Astrocyte (in vitro differentiated cells and primary cell): ENCODE measurements at regions not wholly inside any gene's neighbourhood (a gene's known extent, or its start where the extent isn't known, plus 50 kb on each side); places are given as distances from the start of the nearest gene placed in this dataset.

Experiments
- DNase-seq: peaks from one replicate; pipeline ENCODE4 v3.0.0-alpha.2; 2010; ENCODE audit warnings: low read depth
- FAIRE-seq: peaks from 2 replicates; lab custom pipeline; 2011; peaks lifted over from hg19 to GRCh38; lab: Jason Lieb, UNC
- H2AFZ ChIP-seq: 2 replicates; pipeline ENCODE4 v1.6.0; 2012; ENCODE audit warnings: low read depth, low read length, inconsistent platforms
- H3K27ac ChIP-seq: 2 replicates; pipeline ENCODE4 v1.5.1; 2011; ENCODE audit warnings: low read depth, low read length, inconsistent platforms
- H3K27me3 ChIP-seq: 2 replicates; pipeline ENCODE4 v1.6.0; 2011; ENCODE audit warnings: low read length, inconsistent platforms; ENCODE audit not compliant: insufficient read depth
- H3K36me3 ChIP-seq: 2 replicates; pipeline ENCODE4 v1.5.1; 2011; ENCODE audit warnings: low read length, inconsistent platforms; ENCODE audit not compliant: insufficient read depth
- H3K4me1 ChIP-seq: 2 replicates; pipeline ENCODE4 v1.5.1; 2011; ENCODE audit warnings: low read length, inconsistent platforms; ENCODE audit not compliant: insufficient read depth
- H3K4me2 ChIP-seq: 2 replicates; pipeline ENCODE4 v1.6.0; 2012; ENCODE audit warnings: low read length, inconsistent platforms
- H3K4me3 ChIP-seq: 2 replicates; pipeline ENCODE4 v1.5.1; 2011; ENCODE audit warnings: low read depth, mild to moderate bottlenecking, low read length, inconsistent platforms; ENCODE audit not compliant: insufficient read depth
- H3K79me2 ChIP-seq: 2 replicates; pipeline ENCODE4 v1.6.0; 2012; ENCODE audit warnings: mild to moderate bottlenecking, low read length, inconsistent platforms; ENCODE audit not compliant: insufficient read depth
- H3K9ac ChIP-seq: 2 replicates; pipeline ENCODE4 v1.6.0; 2012; ENCODE audit warnings: mild to moderate bottlenecking, low read length, inconsistent platforms
- H3K9me3 ChIP-seq: 2 replicates; pipeline ENCODE4 v1.5.1; 2012; ENCODE audit warnings: low read depth, mild to moderate bottlenecking, low read length, inconsistent platforms; ENCODE audit not compliant: insufficient read depth
- H4K20me1 ChIP-seq: 2 replicates; pipeline ENCODE4 v1.6.0; 2012; ENCODE audit warnings: low read length, inconsistent platforms; ENCODE audit not compliant: insufficient read depth
- H3K27ac Mint-ChIP-seq: one replicate; pipeline ENCODE4 v1.8.0; 2021; ENCODE audit warnings: mild to moderate bottlenecking, mixed read lengths; ENCODE audit not compliant: unreplicated experiment
- H3K27me3 Mint-ChIP-seq: one replicate; pipeline ENCODE4 v1.8.0; 2021; ENCODE audit warnings: low read depth, mixed read lengths; ENCODE audit not compliant: unreplicated experiment
- H3K36me3 Mint-ChIP-seq: one replicate; pipeline ENCODE4 v1.8.0; 2021; ENCODE audit warnings: low read depth, mixed read lengths; ENCODE audit not compliant: unreplicated experiment
- H3K4me1 Mint-ChIP-seq: one replicate; pipeline ENCODE4 v1.8.0; 2021; ENCODE audit warnings: low read depth, mixed read lengths; ENCODE audit not compliant: unreplicated experiment
- H3K4me3 Mint-ChIP-seq: one replicate; pipeline ENCODE4 v1.8.0; 2021; ENCODE audit warnings: mild to moderate bottlenecking, moderate library complexity, mixed read lengths; ENCODE audit not compliant: unreplicated experiment
- H3K9me3 Mint-ChIP-seq: one replicate; pipeline ENCODE4 v1.8.0; 2021; ENCODE audit warnings: mild to moderate bottlenecking, mixed read lengths; ENCODE audit not compliant: unreplicated experiment
- EZH2 ChIP-seq: IDR thresholded peaks from 2 replicates; pipeline ENCODE4 v1.6.1; 2012; ENCODE audit warnings: mild to moderate bottlenecking, low read length, inconsistent platforms; ENCODE audit not compliant: insufficient read depth
- TF ChIP-seq, protein P1 (sequence below): IDR thresholded peaks from 2 replicates; pipeline ENCODE4 v1.5.1; 2011; ENCODE audit warnings: low read depth, mild to moderate bottlenecking, inconsistent platforms, low read length, moderate library complexity; ENCODE audit not compliant: insufficient read depth

DNA sequence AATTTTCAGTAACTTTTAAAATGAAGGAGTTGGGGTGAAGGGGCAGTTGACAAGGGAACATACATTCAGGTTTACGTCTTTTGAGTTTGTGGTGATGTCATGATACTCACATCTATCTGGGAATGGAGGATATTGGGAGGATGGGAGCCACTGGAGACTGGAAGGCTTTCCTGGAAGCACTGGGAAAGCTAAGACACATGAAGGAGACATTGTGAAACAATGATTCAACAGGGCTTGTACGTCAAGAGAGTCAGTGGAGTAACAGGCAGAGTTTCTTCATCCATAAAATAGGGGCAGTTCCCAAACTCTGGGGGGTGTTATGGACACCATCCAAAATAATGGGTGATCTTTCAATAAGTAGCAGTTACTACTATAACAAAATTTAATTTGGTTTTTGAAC lies 572.8 kb downstream of the CCDC171 start:
- Histone ChIP-seq H2AFZ (no peak overlapping the region), H3K4me2 (no peak overlapping the region), H3K4me1 (peaks cover 30% of the 10 kb centered on the region), H3K27me3 (no peaks in the 10 kb centered on the region), H4K20me1 (no peaks in the 10 kb centered on the region), H3K36me3 (no peaks in the 10 kb centered on the region), H3K27ac (peak overlapping the region; percentile 84), H3K4me3 (no peak overlapping the region), H3K79me2 (no peaks in the 10 kb centered on the region), H3K9me3 (peaks cover 2% of the 10 kb centered on the region), H3K9ac (peak overlapping the region; percentile 44)
- no peak overlapping the region for H3K4me3 Mint-ChIP-seq
- DNase-seq, result peak; percentile 86
- peaks cover 5% of the 10 kb centered on the region for H3K9me3 Mint-ChIP-seq
- peak; percentile 5 for FAIRE-seq
- H3K27me3 Mint-ChIP-seq, result no peaks in the 10 kb centered on the region
- peaks cover 32% of the 10 kb centered on the region for H3K4me1 Mint-ChIP-seq
- no peak for TF ChIP-seq EZH2
- TF ChIP-seq, protein P1, sequence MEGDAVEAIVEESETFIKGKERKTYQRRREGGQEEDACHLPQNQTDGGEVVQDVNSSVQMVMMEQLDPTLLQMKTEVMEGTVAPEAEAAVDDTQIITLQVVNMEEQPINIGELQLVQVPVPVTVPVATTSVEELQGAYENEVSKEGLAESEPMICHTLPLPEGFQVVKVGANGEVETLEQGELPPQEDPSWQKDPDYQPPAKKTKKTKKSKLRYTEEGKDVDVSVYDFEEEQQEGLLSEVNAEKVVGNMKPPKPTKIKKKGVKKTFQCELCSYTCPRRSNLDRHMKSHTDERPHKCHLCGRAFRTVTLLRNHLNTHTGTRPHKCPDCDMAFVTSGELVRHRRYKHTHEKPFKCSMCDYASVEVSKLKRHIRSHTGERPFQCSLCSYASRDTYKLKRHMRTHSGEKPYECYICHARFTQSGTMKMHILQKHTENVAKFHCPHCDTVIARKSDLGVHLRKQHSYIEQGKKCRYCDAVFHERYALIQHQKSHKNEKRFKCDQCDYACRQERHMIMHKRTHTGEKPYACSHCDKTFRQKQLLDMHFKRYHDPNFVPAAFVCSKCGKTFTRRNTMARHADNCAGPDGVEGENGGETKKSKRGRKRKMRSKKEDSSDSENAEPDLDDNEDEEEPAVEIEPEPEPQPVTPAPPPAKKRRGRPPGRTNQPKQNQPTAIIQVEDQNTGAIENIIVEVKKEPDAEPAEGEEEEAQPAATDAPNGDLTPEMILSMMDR, result no peak
- peak overlapping the region; percentile 28 for H3K27ac Mint-ChIP-seq
- peaks cover 6% of the 10 kb centered on the region for H3K36me3 Mint-ChIP-seq

DNA sequence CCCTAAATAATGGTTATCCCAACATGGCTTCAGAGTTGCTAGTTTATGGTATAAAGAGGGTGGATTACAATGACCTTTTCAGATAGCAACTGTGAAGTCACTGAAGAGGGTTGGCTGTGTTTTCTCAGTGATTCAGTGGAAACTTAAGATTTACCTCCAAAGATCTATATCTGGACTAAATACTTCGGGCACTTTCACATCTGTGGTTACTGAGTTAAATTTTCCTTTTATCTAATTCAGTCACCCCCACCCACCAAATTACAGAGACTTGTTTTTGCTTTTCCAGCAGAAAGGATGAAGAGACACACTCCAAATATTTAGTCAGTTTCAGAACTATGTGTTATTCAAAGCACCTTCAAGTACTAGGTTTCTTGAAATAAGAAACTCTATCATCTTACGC lies 573.2 kb downstream of the CCDC171 start:
- Histone ChIP-seq H3K79me2 (no peaks in the 10 kb centered on the region), H3K4me2 (peak overlapping the region; percentile 42), H3K36me3 (no peaks in the 10 kb centered on the region), H3K4me1 (peaks cover 26% of the 10 kb centered on the region), H3K9ac (peak overlapping the region; percentile 62), H2AFZ (no peak overlapping the region), H3K27me3 (no peaks in the 10 kb centered on the region), H3K9me3 (peaks cover 2% of the 10 kb centered on the region), H3K27ac (peak overlapping the region; percentile 84), H3K4me3 (no peak overlapping the region), H4K20me1 (no peaks in the 10 kb centered on the region)
- peak overlapping the region; percentile 26 for H3K27ac Mint-ChIP-seq
- H3K36me3 Mint-ChIP-seq, result peaks cover 6% of the 10 kb centered on the region
- peaks cover 28% of the 10 kb centered on the region for H3K4me1 Mint-ChIP-seq
- DNase-seq (peak; percentile 96), FAIRE-seq (peak; percentile 64)
- H3K27me3 Mint-ChIP-seq, result no peaks in the 10 kb centered on the region
- TF ChIP-seq, protein P1, result no peak
- TF ChIP-seq EZH2, result no peak
- no peak overlapping the region for H3K4me3 Mint-ChIP-seq
- H3K9me3 Mint-ChIP-seq, result peaks cover 5% of the 10 kb centered on the region

DNA sequence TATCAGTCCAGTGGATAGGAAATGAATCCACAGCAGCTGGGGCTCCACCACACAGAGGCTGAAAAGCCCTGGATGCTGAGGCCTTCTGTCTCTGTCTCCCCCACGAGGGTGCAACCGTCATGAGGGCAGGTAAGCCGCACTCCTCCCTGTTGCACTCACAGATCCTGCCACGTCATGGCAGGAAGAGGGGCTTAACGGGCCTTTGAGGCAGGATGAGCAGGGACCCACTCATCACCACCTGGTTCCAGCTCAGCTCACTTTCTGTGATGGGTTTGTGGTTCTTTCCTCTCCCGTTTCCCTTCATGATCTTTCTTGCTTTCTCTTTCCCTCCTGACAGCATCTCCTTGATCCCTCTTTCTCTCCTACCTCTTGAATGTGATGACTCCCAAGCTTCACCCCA lies 575.2 kb downstream of the CCDC171 start:
- no peak overlapping the region for H3K27ac ChIP-seq
- TF ChIP-seq, protein P1, result no peak
- TF ChIP-seq EZH2, result no peak
- Mint-ChIP-seq H3K27me3 (no peaks in the 10 kb centered on the region), H3K36me3 (peaks cover 6% of the 10 kb centered on the region), H3K27ac (peak overlapping the region; percentile 78), H3K4me1 (peaks cover 23% of the 10 kb centered on the region), H3K4me3 (no peak overlapping the region), H3K9me3 (peaks cover 5% of the 10 kb centered on the region)
- FAIRE-seq (no peak), DNase-seq (no peak)
- H3K4me3 ChIP-seq, result no peak overlapping the region
- no peaks in the 10 kb centered on the region for H4K20me1 ChIP-seq
- no peak overlapping the region for H3K9ac ChIP-seq
- H3K36me3 ChIP-seq, result no peaks in the 10 kb centered on the region
- no peak overlapping the region for H2AFZ ChIP-seq
- no peaks in the 10 kb centered on the region for H3K79me2 ChIP-seq
- H3K4me2 ChIP-seq, result no peak overlapping the region
- H3K27me3 ChIP-seq, result no peaks in the 10 kb centered on the region
- peaks cover 2% of the 10 kb centered on the region for H3K9me3 ChIP-seq
- H3K4me1 ChIP-seq, result peaks cover 19% of the 10 kb centered on the region
